Psoas muscle (tissue), 7 donors: ENCODE measurements at regions not wholly inside any gene's neighbourhood (a gene's known extent, or its start where the extent isn't known, plus 50 kb on each side); places are given as distances from the start of the nearest gene placed in this dataset.
"Not testable (repeated sequence)": the region's sequence is repeated elsewhere in the genome, so short reads cannot be mapped to it uniquely, and the experiment has no call there.

Source experiments
- ATAC-seq, 4 donors: fragments of 200-7000 bp; cut with Tn5 transposase; one replicate each; pipeline ENCODE4 v1.9.1; 2020; ENCODE audit warnings: moderate library complexity in 3 of 4, mild to moderate bottlenecking in 2 of 4
- DNase-seq, 2 donors: peaks; one replicate each; pipeline ENCODE4 v3.0.0-alpha.2; 2020
- H3K27ac ChIP-seq: fragments of 200-600 bp; one replicate; pipeline ENCODE4 v1.8.0; 2022
- H3K27me3 ChIP-seq, 3 donors: fragments of 200-600 bp in 1 of 3; one replicate each; pipeline versions ENCODE4 v1.6.1 to v1.8.0; 2013 to 2022; ENCODE audit warnings: low read length in 2 of 3, mild to moderate bottlenecking in 2 of 3, moderate library complexity in 1 of 3; ENCODE audit not compliant: insufficient read depth in 3 of 3
- H3K36me3 ChIP-seq, 2 donors: fragments of 200-600 bp in 1 of 2; one replicate each; pipeline versions ENCODE4 v1.6.1 to v1.8.0; 2013 to 2022; ENCODE audit warnings: low read depth in 1 of 2, mild to moderate bottlenecking in 1 of 2, moderate library complexity in 1 of 2; ENCODE audit not compliant: insufficient read depth in 1 of 2
- H3K4me1 ChIP-seq: fragments of 200-600 bp; one replicate; pipeline ENCODE4 v1.8.0; 2022
- H3K4me3 ChIP-seq: fragments of 200-600 bp; one replicate; pipeline ENCODE4 v1.8.0; 2022; ENCODE audit warnings: mild to moderate bottlenecking
- H3K9me3 ChIP-seq: fragments of 200-600 bp; one replicate; pipeline ENCODE4 v1.8.0; 2022
- WGBS, 3 donors: extraction: QIAGEN DNeasy Blood & Tissue Kit; methylation state at CpG; one replicate each; pipeline versions ENCODE4 v1.1.6 to v1.1.7; 2013; 5-methylcytosine and 5-hydroxymethylcytosine counted together
- intact Hi-C, 2 donors: fragments of 100-400 bp; cut with DNase I; formaldehyde crosslinking; loops; one replicate each; pipeline versions ENCODE4 v1.11.0 to v1.14.2; 2022
- TF ChIP-seq, protein P1 (sequence below): fragments of 200-600 bp; IDR thresholded peaks from one replicate; pipeline ENCODE4 v1.8.0; 2022; ENCODE audit warnings: antibody characterized with exemption
- donor health status: healthy with polysubstance abuse.
- donor health status: DM: no; HTN: no; CAD: no; lungs with moderate emphysema.
- donor health status: Bipolar disorder and iron deficiency.
- donor health status: healthy.
- donor health status: DM: yes; HTN: yes; CAD: no.
- donor health status: DM: no; HTN: no; CAD: no.
- donor health status: DM: yes; HTN: yes; CAD: no.

DNA sequence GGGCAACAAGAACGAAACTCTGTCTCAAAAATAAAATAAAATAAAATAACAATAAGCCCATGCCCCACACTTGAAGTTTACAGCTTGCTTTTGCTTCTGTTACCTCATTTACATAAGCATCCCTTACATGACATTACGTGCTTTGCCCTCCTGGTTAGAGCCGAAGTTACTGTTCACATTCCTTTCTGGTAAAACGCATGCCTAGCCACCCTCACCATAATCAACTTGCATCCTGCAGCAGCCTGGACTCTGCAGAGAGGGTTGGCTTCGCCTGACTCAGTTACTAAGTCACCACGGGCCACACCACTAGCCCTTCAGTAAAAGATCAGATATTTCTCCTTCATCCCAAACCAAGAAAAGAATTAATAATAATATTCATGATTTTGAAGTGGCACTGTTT lies 736.0 kb upstream of the AUTS2 start:
- Histone ChIP-seq H3K4me3 (no peak overlapping the region), H3K27me3 (no peaks in the 10 kb centered on the region), H3K4me1 (no peaks in the 10 kb centered on the region), H3K36me3 (no peaks in the 10 kb centered on the region), H3K27ac (no peak overlapping the region), H3K9me3 (no peaks in the 10 kb centered on the region)
- WGBS, 3 donors, result 84 to 93% (median 84%) methylated on average over 6 of the region's 6 CpGs
- DNase-seq (no peak), ATAC-seq (no peak)
- intact Hi-C loops, result no loop called here
- TF ChIP-seq, protein P1, sequence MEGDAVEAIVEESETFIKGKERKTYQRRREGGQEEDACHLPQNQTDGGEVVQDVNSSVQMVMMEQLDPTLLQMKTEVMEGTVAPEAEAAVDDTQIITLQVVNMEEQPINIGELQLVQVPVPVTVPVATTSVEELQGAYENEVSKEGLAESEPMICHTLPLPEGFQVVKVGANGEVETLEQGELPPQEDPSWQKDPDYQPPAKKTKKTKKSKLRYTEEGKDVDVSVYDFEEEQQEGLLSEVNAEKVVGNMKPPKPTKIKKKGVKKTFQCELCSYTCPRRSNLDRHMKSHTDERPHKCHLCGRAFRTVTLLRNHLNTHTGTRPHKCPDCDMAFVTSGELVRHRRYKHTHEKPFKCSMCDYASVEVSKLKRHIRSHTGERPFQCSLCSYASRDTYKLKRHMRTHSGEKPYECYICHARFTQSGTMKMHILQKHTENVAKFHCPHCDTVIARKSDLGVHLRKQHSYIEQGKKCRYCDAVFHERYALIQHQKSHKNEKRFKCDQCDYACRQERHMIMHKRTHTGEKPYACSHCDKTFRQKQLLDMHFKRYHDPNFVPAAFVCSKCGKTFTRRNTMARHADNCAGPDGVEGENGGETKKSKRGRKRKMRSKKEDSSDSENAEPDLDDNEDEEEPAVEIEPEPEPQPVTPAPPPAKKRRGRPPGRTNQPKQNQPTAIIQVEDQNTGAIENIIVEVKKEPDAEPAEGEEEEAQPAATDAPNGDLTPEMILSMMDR, result no peak

DNA sequence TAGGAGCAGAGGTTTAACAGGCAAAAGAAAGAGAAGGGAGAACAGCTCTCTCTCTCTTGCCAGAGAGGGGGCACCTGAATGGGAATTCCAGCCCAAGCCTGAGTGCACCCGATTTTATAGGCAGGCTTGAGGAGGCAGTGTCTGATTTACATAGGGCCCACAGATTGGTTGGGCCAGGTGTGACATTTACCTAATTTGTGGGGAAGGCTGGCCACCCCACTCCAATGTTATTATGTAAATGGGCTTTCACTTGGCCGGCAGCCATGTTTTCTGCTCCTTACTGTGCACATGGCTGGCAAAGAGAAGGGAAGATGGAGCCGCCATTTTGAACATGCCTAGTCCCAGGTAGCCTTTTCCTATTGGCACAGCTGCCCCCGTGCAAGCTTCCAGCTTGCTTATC lies 735.5 kb upstream of the AUTS2 start:
- peaks cover 0 to 2% (median 0%) of the 10 kb centered on the region in 3 donors for H3K27me3 ChIP-seq
- H3K4me1 ChIP-seq, result no peaks in the 10 kb centered on the region
- no peak overlapping the region for H3K27ac ChIP-seq
- intact Hi-C loops, result no loop called here
- no peaks in the 10 kb centered on the region for H3K36me3 ChIP-seq
- TF ChIP-seq, protein P1, result no peak
- no peaks in the 10 kb centered on the region for H3K9me3 ChIP-seq
- WGBS, 3 donors, result 74 to 84% (median 80%) methylated on average over 4 of the region's 4 CpGs
- DNase-seq (no peak), ATAC-seq (no peak)
- no peak overlapping the region for H3K4me3 ChIP-seq

DNA sequence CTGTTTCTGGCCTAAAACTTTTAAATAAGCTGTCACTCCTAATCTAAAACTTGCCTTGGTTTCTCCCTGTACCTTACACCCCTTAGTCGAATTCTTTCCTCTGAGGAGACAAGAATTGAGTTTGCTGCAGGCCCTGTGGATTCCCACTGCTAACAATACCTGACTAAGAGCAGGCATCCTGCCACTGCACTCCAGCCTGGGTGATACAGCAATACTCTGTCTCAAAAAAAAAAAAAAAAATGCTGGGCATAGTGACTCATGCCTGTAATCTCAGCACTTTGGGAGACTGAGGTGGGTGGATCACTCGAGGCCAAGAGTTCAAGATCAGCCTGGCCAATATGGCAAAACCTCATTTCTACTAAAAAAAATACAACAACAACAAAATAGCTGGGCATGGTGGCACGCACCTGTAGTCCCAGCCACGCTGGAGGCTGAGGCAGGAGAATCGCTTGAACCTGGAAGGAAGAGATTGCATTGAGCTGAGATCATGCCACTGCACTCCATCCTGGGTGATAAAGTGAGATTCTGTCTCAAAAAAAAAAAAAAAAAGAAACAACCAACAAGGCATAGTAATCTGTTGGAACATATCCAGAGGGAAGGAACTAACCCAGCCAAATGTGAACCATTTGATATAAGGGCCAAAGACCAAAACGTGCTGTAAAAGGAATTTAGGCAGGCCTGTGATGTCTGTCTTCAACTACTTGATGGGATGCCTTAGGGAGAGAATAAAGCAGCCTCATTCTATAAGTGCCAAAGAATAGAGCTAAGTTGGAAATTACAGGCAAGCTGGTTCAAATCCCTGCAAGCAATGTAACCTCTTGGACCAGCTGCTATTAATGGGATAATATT lies 732.7 kb upstream of the AUTS2 start:
- Histone ChIP-seq H3K36me3 (no peaks in the 10 kb centered on the region), H3K4me3 (no peak overlapping the region), H3K9me3 (no peaks in the 10 kb centered on the region), H3K27me3 (peaks cover 0 to 2% (median 0%) of the 10 kb centered on the region in 3 donors), H3K27ac (no peak overlapping the region), H3K4me1 (no peaks in the 10 kb centered on the region)
- WGBS, 3 donors, result 67 to 74% (median 68%) methylated on average over 6 of the region's 6 CpGs
- intact Hi-C loops, result no loop called here
- DNase-seq (no peak), ATAC-seq (no peak)
- TF ChIP-seq, protein P1, result no peak

DNA sequence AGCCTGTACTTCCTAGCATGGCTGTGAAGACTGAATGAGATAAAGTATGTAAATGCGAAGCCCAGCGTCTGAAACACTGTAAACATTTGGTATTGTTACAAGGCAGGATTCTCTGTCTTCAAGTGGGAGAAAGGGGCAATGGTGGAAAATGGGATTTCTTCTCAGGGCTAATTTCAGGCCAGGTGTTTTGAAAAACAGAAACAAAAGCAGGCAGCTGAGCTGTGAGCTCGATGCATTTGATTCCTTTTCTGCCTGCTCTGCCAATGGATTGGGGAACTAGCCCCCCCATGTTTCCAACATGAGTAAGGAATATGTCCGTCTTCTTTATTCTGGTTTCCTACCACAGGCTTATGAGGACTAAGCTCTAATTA lies 732.1 kb upstream of the AUTS2 start:
- H3K27me3 ChIP-seq, result peaks cover 0 to 2% (median 0%) of the 10 kb centered on the region in 3 donors
- H3K9me3 ChIP-seq, result no peaks in the 10 kb centered on the region
- ATAC-seq, result no peak
- WGBS, 3 donors, result 54 to 58% (median 58%) methylated on average over 4 of the region's 4 CpGs
- H3K4me1 ChIP-seq, result no peaks in the 10 kb centered on the region
- DNase-seq, result no peak
- no peak overlapping the region for H3K4me3 ChIP-seq
- H3K36me3 ChIP-seq, result no peaks in the 10 kb centered on the region
- intact Hi-C loops, result no loop called here
- TF ChIP-seq, protein P1, result no peak
- H3K27ac ChIP-seq, result no peak overlapping the region

DNA sequence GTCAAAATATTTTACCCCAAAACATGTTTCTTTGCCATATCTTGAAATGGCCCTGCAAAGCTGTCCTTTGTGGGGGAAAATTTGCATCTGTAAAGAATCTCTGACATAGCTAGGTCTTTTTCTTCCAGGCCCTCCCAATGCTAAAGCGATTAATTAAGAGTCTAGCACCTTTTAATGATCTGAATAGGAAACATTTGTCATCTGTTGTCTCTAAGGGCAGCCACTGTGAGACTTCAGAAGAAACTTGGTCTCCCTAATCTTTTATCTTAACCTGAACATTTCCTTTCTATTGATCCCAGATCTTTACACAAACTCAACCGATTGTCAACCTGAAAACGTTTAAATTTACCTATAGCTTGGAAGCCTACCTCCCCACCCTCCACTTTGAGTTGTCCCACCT lies 731.6 kb upstream of the AUTS2 start:
- ATAC-seq, intact Hi-C loops, H3K4me3 ChIP-seq, H3K9me3 ChIP-seq, DNase-seq, H3K27me3 ChIP-seq, H3K36me3 ChIP-seq, H3K27ac ChIP-seq, H3K4me1 ChIP-seq: not testable (repeated sequence)
- WGBS, 3 donors, result 80 to 87% (median 84%) methylated on average over 3 of the region's 3 CpGs
